Peyer's patch (tissue), 4 donors: ENCODE measurements at regions not wholly inside any gene's neighbourhood (a gene's known extent, or its start where the extent isn't known, plus 50 kb on each side); places are given as distances from the start of the nearest gene placed in this dataset.

ENCODE experiments used
- DNase-seq, 3 donors: peaks; one replicate each; pipeline ENCODE4 v3.0.0-alpha.2; 2017 to 2019
- H3K27ac ChIP-seq, 4 donors: fragments of 200-600 bp; sonication (generic); one replicate each; pipeline ENCODE4 v1.5.1; 2016 to 2019
- H3K27me3 ChIP-seq, 2 donors: fragments of 200-600 bp; sonication (generic); one replicate each; pipeline ENCODE4 v1.5.1; 2019
- H3K36me3 ChIP-seq, 3 donors: fragments of 200-600 bp; sonication (generic); one replicate each; pipeline ENCODE4 v1.5.1; 2016 to 2019
- H3K4me1 ChIP-seq, 4 donors: fragments of 200-600 bp; sonication (generic); one replicate each; pipeline ENCODE4 v1.5.1; 2016 to 2019
- H3K4me3 ChIP-seq, 4 donors: fragments of 200-600 bp; sonication (generic); 1 replicate in 3 of 4; 2 replicates in 1 of 4; pipeline ENCODE4 v1.5.1; 2016 to 2019; ENCODE audit warnings: mild to moderate bottlenecking in 1 of 4
- H3K9me3 ChIP-seq, 4 donors: fragments of 200-600 bp; sonication (generic); one replicate each; pipeline ENCODE4 v1.5.1; 2016 to 2019; ENCODE audit warnings: mild to moderate bottlenecking in 1 of 4
- POLR2A ChIP-seq, 2 donors: fragments of 450-650 bp; IDR thresholded peaks; one replicate each; pipeline ENCODE4 v1.5.1; 2017; ENCODE audit warnings: antibody characterized with exemption in 2 of 2, mild to moderate bottlenecking in 2 of 2, moderate library complexity in 2 of 2
- TF ChIP-seq, protein P1 (sequence below), 6 experiments: fragments of 450-650 bp in 4 of 6; fragments of 200-600 bp in 2 of 6; sonication (generic) in 1 of 6; IDR thresholded peaks; one replicate each; pipeline ENCODE4 v1.5.1; 2017 to 2019; ENCODE audit warnings: antibody characterized with exemption in 6 of 6, mild to moderate bottlenecking in 3 of 6, moderate library complexity in 1 of 6

DNA sequence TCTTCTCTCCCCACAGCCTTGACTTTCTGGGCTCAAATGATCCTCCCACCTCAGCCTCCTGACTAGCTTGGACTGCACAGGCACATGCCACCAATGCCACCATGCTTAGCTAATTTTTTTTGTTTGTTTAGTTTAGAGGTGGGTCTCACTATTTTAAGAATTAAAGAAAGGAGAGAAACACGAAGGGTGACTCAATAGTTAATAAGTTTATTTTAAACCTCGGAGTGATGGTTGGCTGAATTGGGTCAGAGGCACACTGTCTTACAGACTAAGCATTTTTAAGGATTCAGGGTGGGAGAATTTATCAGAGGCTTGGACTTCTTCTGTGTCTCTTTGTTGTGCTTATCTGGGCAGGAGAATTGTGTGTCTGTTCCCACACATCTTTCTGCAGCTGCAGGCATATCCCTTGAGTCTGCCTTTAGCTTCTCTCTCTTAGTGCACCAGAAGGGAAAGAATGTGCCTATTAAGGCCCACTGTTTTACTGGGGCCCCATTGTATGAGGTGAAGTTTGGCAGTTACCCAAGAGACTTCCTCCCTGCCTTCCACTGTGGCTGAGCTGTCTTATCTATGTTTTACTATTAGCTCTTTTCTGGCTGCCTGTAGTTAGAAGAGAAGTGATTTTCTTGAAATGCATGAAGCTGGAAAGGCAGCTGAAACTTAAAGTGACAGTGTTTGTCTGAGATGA, 2172.0 kb downstream of the TP53TG3F start:
- H3K9me3 ChIP-seq: peaks cover 0 to 3% (median 0%) of the 10 kb centered on the region in 4 donors
- TF ChIP-seq, protein P1, sequence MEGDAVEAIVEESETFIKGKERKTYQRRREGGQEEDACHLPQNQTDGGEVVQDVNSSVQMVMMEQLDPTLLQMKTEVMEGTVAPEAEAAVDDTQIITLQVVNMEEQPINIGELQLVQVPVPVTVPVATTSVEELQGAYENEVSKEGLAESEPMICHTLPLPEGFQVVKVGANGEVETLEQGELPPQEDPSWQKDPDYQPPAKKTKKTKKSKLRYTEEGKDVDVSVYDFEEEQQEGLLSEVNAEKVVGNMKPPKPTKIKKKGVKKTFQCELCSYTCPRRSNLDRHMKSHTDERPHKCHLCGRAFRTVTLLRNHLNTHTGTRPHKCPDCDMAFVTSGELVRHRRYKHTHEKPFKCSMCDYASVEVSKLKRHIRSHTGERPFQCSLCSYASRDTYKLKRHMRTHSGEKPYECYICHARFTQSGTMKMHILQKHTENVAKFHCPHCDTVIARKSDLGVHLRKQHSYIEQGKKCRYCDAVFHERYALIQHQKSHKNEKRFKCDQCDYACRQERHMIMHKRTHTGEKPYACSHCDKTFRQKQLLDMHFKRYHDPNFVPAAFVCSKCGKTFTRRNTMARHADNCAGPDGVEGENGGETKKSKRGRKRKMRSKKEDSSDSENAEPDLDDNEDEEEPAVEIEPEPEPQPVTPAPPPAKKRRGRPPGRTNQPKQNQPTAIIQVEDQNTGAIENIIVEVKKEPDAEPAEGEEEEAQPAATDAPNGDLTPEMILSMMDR (IDR thresholded peaks at IDR 0.05): no peak
- no peak for TF ChIP-seq POLR2A (IDR thresholded peaks at IDR 0.05)
- H3K4me1 ChIP-seq: no peaks in the 10 kb centered on the region
- no peak for DNase-seq
- no peaks in the 10 kb centered on the region for H3K36me3 ChIP-seq
- no peaks in the 10 kb centered on the region for H3K27me3 ChIP-seq
- no peak overlapping the region for H3K4me3 ChIP-seq
- H3K27ac ChIP-seq: no peak overlapping the region

DNA sequence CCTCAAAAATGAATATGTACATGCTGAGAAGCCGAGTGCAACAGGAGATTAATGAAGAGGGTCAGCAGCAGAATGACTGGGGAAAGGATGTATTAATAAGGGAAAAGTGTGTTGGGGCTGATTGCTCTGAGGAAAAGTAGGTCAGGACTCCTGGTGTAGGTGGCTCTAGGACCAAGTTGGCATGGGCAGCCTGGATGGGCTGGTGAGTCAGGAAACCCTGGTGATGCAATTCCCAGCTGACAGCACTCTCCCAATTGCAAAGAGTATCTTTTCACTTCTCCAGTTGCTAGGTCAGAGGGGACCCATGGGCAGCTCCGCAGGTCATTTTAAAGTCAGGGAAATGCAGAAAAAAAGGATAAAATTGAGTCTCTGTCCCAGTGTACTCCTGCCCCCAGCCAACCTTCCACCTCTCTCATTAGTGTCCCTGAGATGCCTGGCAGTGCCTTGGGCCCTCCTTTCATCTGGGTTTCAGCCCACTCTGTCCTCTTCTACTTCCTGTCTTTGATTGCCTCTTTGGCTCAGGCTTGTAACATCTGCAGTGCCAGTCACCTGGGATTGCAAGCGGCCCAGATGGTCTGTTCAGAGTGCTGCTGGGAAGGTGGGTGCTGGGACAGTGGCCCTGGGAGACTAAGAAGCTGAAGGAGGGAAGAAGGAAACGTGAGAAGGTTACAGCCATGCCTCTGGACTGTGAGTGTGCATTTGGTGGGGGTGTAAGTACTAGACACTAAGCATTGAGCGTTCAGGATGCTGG, 2177.2 kb downstream of the TP53TG3F start:
- no peak overlapping the region for H3K27ac ChIP-seq
- no peak overlapping the region for H3K4me3 ChIP-seq
- H3K4me1 ChIP-seq: no peaks in the 10 kb centered on the region
- no peaks in the 10 kb centered on the region for H3K36me3 ChIP-seq
- DNase-seq: no peak
- H3K27me3 ChIP-seq: no peaks in the 10 kb centered on the region
- no peak for TF ChIP-seq POLR2A (IDR thresholded peaks at IDR 0.05)
- TF ChIP-seq, protein P1 (IDR thresholded peaks at IDR 0.05): no peak
- H3K9me3 ChIP-seq: peaks cover 0 to 3% (median under 1%) of the 10 kb centered on the region in 4 donors

DNA sequence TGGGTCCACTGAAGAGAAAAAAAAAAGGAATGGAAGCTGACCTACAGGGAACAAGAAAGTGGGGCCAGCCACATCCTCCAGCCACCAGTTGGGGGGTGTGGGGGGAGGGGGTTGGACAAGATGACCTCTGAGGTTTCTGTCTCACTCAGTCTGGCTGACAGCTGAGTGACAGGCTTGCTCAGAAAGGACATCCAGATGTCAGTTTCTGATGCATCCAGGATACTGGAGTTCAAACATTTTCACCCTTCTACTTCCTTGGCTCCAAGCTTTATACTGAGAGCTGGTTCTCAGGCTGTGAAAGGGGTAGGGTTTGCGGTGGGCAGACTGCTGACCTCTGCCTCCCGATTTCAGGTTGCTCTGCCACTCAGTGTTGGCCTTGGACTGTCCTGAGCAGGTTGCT, 2178.3 kb downstream of the TP53TG3F start:
- Histone ChIP-seq H3K4me1 (no peaks in the 10 kb centered on the region), H3K36me3 (no peaks in the 10 kb centered on the region), H3K9me3 (peaks cover 0 to 4% (median 1%) of the 10 kb centered on the region in 4 donors), H3K27ac (no peak overlapping the region), H3K27me3 (no peaks in the 10 kb centered on the region), H3K4me3 (no peak overlapping the region)
- TF ChIP-seq POLR2A (IDR thresholded peaks at IDR 0.05): no peak
- TF ChIP-seq, protein P1 (IDR thresholded peaks at IDR 0.05): no peak
- no peak for DNase-seq

DNA sequence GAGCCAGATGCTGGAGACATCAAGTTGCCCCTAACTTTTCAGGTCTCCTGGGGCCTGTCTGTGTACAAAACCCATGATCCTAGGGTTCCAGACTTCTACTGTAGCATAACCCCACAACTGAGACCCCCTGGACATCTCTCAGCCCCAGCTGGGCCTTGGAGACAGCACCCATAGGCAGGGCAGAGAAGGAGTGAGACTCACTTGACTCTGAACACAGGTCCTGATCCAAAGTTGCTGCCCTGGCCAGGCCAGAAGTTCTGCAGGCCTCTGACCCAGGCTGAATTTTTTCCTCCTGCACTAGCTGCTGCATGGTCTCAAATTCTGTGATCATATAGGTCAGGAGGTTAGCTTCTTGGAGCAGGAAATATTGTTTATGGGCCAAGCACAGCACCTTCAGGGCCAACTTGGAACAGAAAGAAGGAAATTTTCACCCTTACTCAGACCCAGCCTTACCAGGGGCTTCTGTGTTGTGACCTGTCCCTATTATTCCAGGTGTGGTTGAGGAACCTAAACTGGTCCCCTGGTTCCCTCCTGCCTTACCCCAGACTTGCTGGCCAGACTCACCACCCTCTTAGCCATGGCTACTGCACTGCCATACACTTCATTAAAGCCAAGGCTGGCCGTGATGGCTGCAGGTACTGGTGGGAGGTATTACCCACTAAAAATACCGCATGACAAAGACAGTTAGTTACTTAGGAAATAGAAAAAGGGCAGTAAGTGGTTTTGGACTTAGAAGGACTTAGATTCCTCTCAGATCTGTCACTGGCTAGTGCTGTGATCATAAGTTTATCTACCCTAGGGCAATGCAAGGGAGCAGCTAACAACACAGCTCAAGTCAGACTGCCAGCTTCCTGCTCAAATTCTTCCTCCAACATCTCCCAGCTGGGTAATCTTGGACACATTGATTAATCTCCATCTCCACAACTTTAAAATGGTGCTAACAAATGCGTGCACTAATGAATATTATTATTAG, 2180.1 kb downstream of the TP53TG3F start:
- Histone ChIP-seq H3K9me3 (peaks cover 0 to 4% (median 0%) of the 10 kb centered on the region in 4 donors), H3K36me3 (no peaks in the 10 kb centered on the region), H3K4me3 (no peak overlapping the region), H3K27ac (no peak overlapping the region), H3K27me3 (no peaks in the 10 kb centered on the region), H3K4me1 (no peaks in the 10 kb centered on the region)
- no peak for TF ChIP-seq POLR2A (IDR thresholded peaks at IDR 0.05)
- TF ChIP-seq, protein P1 (IDR thresholded peaks at IDR 0.05): no peak
- no peak for DNase-seq

DNA sequence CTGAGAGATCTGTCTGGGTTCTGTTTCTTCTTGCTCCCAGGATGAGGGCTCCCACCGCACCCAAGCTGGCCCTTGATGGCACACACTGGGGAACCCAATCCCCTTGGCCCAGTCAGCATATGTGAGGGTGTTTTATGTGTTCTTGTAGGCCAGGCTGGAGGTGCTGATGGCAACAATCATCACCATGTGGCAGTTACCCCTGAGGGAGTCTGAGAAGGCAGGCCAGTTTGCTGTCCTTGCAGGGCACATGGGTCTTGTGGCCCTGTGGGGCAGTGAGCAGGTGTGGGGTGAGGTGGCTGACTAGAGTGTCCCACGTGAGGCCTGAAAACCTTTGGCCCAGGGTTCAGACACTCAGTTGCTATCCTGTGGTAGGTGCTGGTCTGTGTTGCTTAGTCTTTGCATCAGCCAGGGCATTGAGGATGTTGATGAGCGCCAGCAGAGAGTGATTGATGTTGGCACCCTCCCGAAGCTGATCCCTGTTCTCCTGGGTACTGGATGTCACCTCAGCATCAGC, 2183.0 kb downstream of the TP53TG3F start:
- peaks cover 0 to 4% (median 0%) of the 10 kb centered on the region in 4 donors for H3K9me3 ChIP-seq
- DNase-seq: no peak
- no peak overlapping the region for H3K27ac ChIP-seq
- TF ChIP-seq, protein P1 (IDR thresholded peaks at IDR 0.05): no peak
- no peak for TF ChIP-seq POLR2A (IDR thresholded peaks at IDR 0.05)
- no peak overlapping the region for H3K4me3 ChIP-seq
- H3K27me3 ChIP-seq: no peaks in the 10 kb centered on the region
- H3K36me3 ChIP-seq: no peaks in the 10 kb centered on the region
- H3K4me1 ChIP-seq: no peaks in the 10 kb centered on the region
